Mammary epithelial cell (primary cell): ENCODE measurements at regions not wholly inside any gene's neighbourhood (a gene's known extent, or its start where the extent isn't known, plus 50 kb on each side); places are given as distances from the start of the nearest gene placed in this dataset.

Source experiments
- CTCF ChIP-seq, 2 donors: IDR thresholded peaks in 1 of 2; conservative IDR thresholded peaks in 1 of 2; 2 replicates each; pipeline ENCODE4 v1.5.1; 2011 to 2012; ENCODE audit warnings: inconsistent platforms in 2 of 2, low read length in 2 of 2, mild to moderate bottlenecking in 2 of 2, control low read depth in 1 of 2, low read depth in 1 of 2; ENCODE audit not compliant: insufficient read depth in 1 of 2; ENCODE audit errors: extremely low read depth in 1 of 2
- EZH2 ChIP-seq: IDR thresholded peaks from 2 replicates; pipeline ENCODE4 v1.6.1; 2012; ENCODE audit warnings: low read length, inconsistent platforms, borderline replicate concordance

DNA sequence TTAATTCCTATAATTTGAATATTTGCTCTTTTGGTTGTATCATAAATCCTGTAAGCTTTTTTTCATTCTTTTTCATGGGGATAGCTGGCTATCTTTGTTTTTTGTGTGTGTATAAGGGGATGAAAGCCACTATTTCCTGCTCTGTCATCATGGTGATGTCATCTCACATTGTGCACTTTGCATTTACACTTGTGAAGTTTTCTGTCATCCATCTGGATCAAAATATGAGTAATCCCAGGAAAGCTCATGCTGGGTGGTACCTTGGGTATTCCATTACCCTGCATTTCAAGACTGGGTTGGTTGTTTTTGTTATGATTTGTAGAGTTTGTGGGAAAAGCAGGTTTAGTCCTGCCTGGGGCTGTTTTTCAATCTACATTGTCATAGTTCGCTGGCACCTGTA, 77.8 kb upstream of the XIST start:
- TF ChIP-seq CTCF (conservative IDR thresholded peaks at IDR 0.05 in 1 of 2, IDR thresholded peaks at IDR 0.05 in 1 of 2; ENCODE audit: extremely low read depth in 1 of 2, insufficient read depth in 1 of 2, low read depth in 1 of 2, low read length in 2 of 2) (no peak), EZH2 (no peak)
